ENCODE measurements at regions not wholly inside any gene's neighbourhood (a gene's known extent, or its start where the extent isn't known, plus 50 kb on each side); places are given as distances from the start of the nearest gene placed in this dataset.

GRCh38 chr11:115616971-115617370 lies 112.8 kb upstream of the CADM1 start:
- Mint-ChIP-seq H3K27ac (ENCODE audit: unreplicated experiment) (peak overlapping the region; percentile 48), H3K27me3 (ENCODE audit: unreplicated experiment) (peaks cover 3% of the 10 kb centered on the region), H3K9me3 (ENCODE audit: unreplicated experiment) (peaks cover 4% of the 10 kb centered on the region), H3K4me3 (ENCODE audit: unreplicated experiment) (no peak overlapping the region), H3K4me1 (ENCODE audit: low read depth, unreplicated experiment) (peaks cover 42% of the 10 kb centered on the region), H3K36me3 (ENCODE audit: unreplicated experiment) (peaks cover 5% of the 10 kb centered on the region)
- TF ChIP-seq, protein P1, sequence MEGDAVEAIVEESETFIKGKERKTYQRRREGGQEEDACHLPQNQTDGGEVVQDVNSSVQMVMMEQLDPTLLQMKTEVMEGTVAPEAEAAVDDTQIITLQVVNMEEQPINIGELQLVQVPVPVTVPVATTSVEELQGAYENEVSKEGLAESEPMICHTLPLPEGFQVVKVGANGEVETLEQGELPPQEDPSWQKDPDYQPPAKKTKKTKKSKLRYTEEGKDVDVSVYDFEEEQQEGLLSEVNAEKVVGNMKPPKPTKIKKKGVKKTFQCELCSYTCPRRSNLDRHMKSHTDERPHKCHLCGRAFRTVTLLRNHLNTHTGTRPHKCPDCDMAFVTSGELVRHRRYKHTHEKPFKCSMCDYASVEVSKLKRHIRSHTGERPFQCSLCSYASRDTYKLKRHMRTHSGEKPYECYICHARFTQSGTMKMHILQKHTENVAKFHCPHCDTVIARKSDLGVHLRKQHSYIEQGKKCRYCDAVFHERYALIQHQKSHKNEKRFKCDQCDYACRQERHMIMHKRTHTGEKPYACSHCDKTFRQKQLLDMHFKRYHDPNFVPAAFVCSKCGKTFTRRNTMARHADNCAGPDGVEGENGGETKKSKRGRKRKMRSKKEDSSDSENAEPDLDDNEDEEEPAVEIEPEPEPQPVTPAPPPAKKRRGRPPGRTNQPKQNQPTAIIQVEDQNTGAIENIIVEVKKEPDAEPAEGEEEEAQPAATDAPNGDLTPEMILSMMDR (IDR thresholded peaks at IDR 0.05; ENCODE audit: partially characterized antibody, unreplicated experiment), result no peak
- no peak for DNase-seq

GRCh38 chr11:115613986-115614632 lies 109.9 kb upstream of the CADM1 start:
- Mint-ChIP-seq H3K36me3 (ENCODE audit: unreplicated experiment) (peaks cover 5% of the 10 kb centered on the region), H3K9me3 (ENCODE audit: unreplicated experiment) (peaks cover 5% of the 10 kb centered on the region), H3K4me1 (ENCODE audit: low read depth, unreplicated experiment) (peaks cover 38% of the 10 kb centered on the region), H3K27ac (ENCODE audit: unreplicated experiment) (no peak overlapping the region), H3K27me3 (ENCODE audit: unreplicated experiment) (peaks cover 3% of the 10 kb centered on the region), H3K4me3 (ENCODE audit: unreplicated experiment) (no peak overlapping the region)
- TF ChIP-seq, protein P1 (IDR thresholded peaks at IDR 0.05; ENCODE audit: partially characterized antibody, unreplicated experiment), result no peak
- no peak for DNase-seq

DNA sequence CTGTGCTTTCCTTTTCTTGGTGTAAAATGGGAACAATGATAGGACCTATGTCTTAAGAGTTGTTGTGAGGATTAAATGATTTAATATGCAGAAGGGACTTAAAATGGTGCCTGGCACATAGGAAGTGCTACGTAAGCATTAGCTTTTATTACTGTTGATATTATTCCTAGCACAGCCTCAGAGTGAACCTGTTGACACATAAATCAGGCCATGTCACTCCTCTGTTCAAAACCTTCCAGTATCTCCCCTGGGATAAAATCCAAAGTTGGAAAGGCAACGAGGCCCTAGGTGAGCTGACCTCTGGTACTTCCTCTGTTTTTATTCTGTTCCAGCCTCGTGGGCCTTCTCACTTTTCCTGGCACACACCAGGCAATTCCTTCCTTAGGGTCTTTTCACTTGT lies 108.8 kb upstream of the CADM1 start:
- DNase-seq, result no peak
- peaks cover 5% of the 10 kb centered on the region for H3K36me3 Mint-ChIP-seq (ENCODE audit: unreplicated experiment)
- H3K4me1 Mint-ChIP-seq (ENCODE audit: low read depth, unreplicated experiment), result peaks cover 36% of the 10 kb centered on the region
- H3K9me3 Mint-ChIP-seq (ENCODE audit: unreplicated experiment), result peaks cover 5% of the 10 kb centered on the region
- TF ChIP-seq, protein P1 (IDR thresholded peaks at IDR 0.05; ENCODE audit: partially characterized antibody, unreplicated experiment), result no peak
- no peak overlapping the region for H3K4me3 Mint-ChIP-seq (ENCODE audit: unreplicated experiment)
- H3K27ac Mint-ChIP-seq (ENCODE audit: unreplicated experiment), result no peak overlapping the region
- H3K27me3 Mint-ChIP-seq (ENCODE audit: unreplicated experiment), result peaks cover 2% of the 10 kb centered on the region

DNA sequence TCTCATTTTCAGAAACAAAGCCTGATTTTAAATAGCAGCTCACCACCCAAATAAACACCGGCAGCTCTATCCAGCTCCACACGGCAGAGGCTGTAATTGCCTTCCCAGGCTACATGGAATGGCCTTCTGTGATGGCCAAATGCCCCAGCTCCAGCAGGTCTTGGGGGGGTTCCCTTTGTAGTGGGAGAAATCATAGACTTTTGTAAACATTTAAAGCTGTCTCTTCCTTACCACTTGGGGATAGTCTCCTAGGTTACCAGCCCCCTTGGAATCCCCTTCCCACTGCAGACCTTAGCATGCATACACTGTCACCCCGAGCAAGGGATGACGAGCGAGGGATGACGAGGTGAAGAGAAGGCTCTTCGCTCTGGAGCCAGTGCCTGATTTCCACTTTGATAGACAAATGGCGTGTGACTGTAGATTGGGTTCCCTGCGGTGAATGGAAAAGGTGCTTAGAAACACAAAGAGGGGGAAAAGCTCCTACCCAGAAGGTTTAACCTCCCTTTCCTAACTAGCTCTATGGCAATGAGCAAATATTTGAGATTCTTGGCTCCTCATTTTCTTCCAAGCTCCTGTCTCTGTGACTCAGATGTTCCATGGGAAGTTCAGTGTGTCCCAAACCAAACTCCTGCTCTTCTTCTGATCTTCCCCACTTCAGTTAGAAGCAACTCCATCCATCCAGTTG lies 108.0 kb upstream of the CADM1 start:
- H3K36me3 Mint-ChIP-seq (ENCODE audit: unreplicated experiment), result peaks cover 5% of the 10 kb centered on the region
- H3K27ac Mint-ChIP-seq (ENCODE audit: unreplicated experiment), result peak overlapping the region; percentile 85
- peaks cover 5% of the 10 kb centered on the region for H3K9me3 Mint-ChIP-seq (ENCODE audit: unreplicated experiment)
- H3K4me1 Mint-ChIP-seq (ENCODE audit: low read depth, unreplicated experiment), result peaks cover 28% of the 10 kb centered on the region
- TF ChIP-seq, protein P1 (IDR thresholded peaks at IDR 0.05; ENCODE audit: partially characterized antibody, unreplicated experiment), result no peak
- DNase-seq, result no peak
- H3K4me3 Mint-ChIP-seq (ENCODE audit: unreplicated experiment), result peak overlapping the region; percentile 55
- H3K27me3 Mint-ChIP-seq (ENCODE audit: unreplicated experiment), result peaks cover 2% of the 10 kb centered on the region

- H3K27ac Mint-ChIP-seq (ENCODE audit: unreplicated experiment), result peak overlapping the region; percentile 85
- peaks cover 23% of the 10 kb centered on the region for H3K4me1 Mint-ChIP-seq (ENCODE audit: low read depth, unreplicated experiment)
- TF ChIP-seq, protein P1 (IDR thresholded peaks at IDR 0.05; ENCODE audit: partially characterized antibody, unreplicated experiment), result no peak
- peaks cover 5% of the 10 kb centered on the region for H3K36me3 Mint-ChIP-seq (ENCODE audit: unreplicated experiment)
- no peak for DNase-seq
- H3K9me3 Mint-ChIP-seq (ENCODE audit: unreplicated experiment), result peaks cover 5% of the 10 kb centered on the region
- peak overlapping the region; percentile 55 for H3K4me3 Mint-ChIP-seq (ENCODE audit: unreplicated experiment)
- peaks cover 2% of the 10 kb centered on the region for H3K27me3 Mint-ChIP-seq (ENCODE audit: unreplicated experiment)
Measured at GRCh38 chr11:115611343-115611742, 107.1 kb upstream of the CADM1 start.
